CD4-positive, alpha-beta T cell (primary cell): ENCODE measurements at regions not wholly inside any gene's neighbourhood (a gene's known extent, or its start where the extent isn't known, plus 50 kb on each side); places are given as distances from the start of the nearest gene placed in this dataset.

ENCODE experiments used
- ATAC-seq: fragments of 200-7000 bp; cut with Tn5 transposase; one replicate; pipeline ENCODE4 v1.10.0; 2022; ENCODE audit warnings: mild to moderate bottlenecking; ENCODE audit not compliant: poor library complexity
- CTCF ChIA-PET: fragments of 350-600 bp; sonication (Branson Sonifier 250); formaldehyde crosslinking; loops from one replicate; lab custom pipeline; 2021; ENCODE audit warnings: antibody characterized with exemption, inconsistent platforms; lab: Charles Lee
- POLR2A ChIA-PET: fragments of 350-600 bp; sonication (Branson Sonifier 250); formaldehyde crosslinking; loops from one replicate; lab custom pipeline; 2021; ENCODE audit warnings: antibody characterized with exemption, inconsistent platforms; lab: Charles Lee
- DNase-seq, 14 experiments: peaks; one replicate each; pipeline ENCODE4 v3.0.0-alpha.2; 2013 to 2020; ENCODE audit warnings: mixed read lengths in 2 of 14
- H3K27ac ChIP-seq, 2 donors: one replicate each; pipeline versions ENCODE4 v1.5.1 to v1.7.0; 2013; ENCODE audit warnings: low read length in 2 of 2, low read depth in 1 of 2, mild to moderate bottlenecking in 1 of 2
- H3K27me3 ChIP-seq, 2 experiments: 1 replicate in 1 of 2; 2 replicates in 1 of 2; pipeline versions ENCODE4 v1.6.1 to v1.7.0; 2013; ENCODE audit warnings: low read length in 2 of 2, control low read depth in 1 of 2, mild to moderate bottlenecking in 1 of 2, moderate library complexity in 1 of 2; ENCODE audit not compliant: insufficient read depth in 2 of 2, control insufficient read depth in 1 of 2
- H3K36me3 ChIP-seq: one replicate; pipeline ENCODE4 v1.6.1; 2013; ENCODE audit warnings: low read length, control low read depth; ENCODE audit not compliant: insufficient read depth
- H3K4me1 ChIP-seq: one replicate; pipeline ENCODE4 v1.6.1; 2013; ENCODE audit warnings: low read length, control low read depth; ENCODE audit not compliant: insufficient read depth
- H3K4me3 ChIP-seq: one replicate; pipeline ENCODE4 v1.5.1; 2013; ENCODE audit warnings: mild to moderate bottlenecking, low read length, moderate library complexity
- H3K9me3 ChIP-seq, 2 experiments: 1 replicate in 1 of 2; 2 replicates in 1 of 2; pipeline versions ENCODE4 v1.6.1 to v1.7.0; 2013; ENCODE audit warnings: low read length in 2 of 2, mild to moderate bottlenecking in 2 of 2, control low read depth in 1 of 2, moderate library complexity in 1 of 2; ENCODE audit not compliant: control insufficient read depth in 1 of 2, insufficient read depth in 1 of 2
- H3K27ac Mint-ChIP-seq: one replicate; pipeline ENCODE4 v1.8.0; 2020; ENCODE audit warnings: mixed read lengths
- H3K27me3 Mint-ChIP-seq: one replicate; pipeline ENCODE4 v1.8.0; 2021; ENCODE audit warnings: mixed read lengths
- H3K36me3 Mint-ChIP-seq: one replicate; pipeline ENCODE4 v1.8.0; 2021; ENCODE audit warnings: low read depth, mixed read lengths
- H3K4me1 Mint-ChIP-seq: one replicate; pipeline ENCODE4 v1.8.0; 2021; ENCODE audit warnings: low read depth, mixed read lengths
- H3K4me3 Mint-ChIP-seq: one replicate; pipeline ENCODE4 v1.8.0; 2020; ENCODE audit warnings: mild to moderate bottlenecking, mixed read lengths
- H3K9me3 Mint-ChIP-seq: one replicate; pipeline ENCODE4 v1.8.0; 2020; ENCODE audit warnings: mixed read lengths
- CTCF ChIP-seq: fragments of 200-600 bp; IDR thresholded peaks from one replicate; pipeline ENCODE4 v1.8.0; 2022; ENCODE audit warnings: antibody characterized with exemption, mild to moderate bottlenecking
- intact Hi-C, 2 experiments: fragments of 100-400 bp; cut with DNase I in 1 of 2; cut with micrococcal nuclease in 1 of 2; formaldehyde crosslinking; loops; one replicate each; pipeline versions ENCODE4 v1.15.1 to v1.9.0; 2023 to 2025; cut with DNase I, micrococcal nuclease

GRCh38 chr11:94694309-94695060 is 73.7 kb upstream of the AMOTL1 start:
- ChIA-PET CTCF (no interaction called here), POLR2A (no interaction called here)
- DNase-seq (no peak), ATAC-seq (no peak)
- Histone ChIP-seq H3K9me3 (no peaks in the 10 kb centered on the region), H3K36me3 (no peaks in the 10 kb centered on the region), H3K27ac (no peak overlapping the region), H3K4me1 (no peaks in the 10 kb centered on the region), H3K27me3 (peaks cover 0 to 4% of the 10 kb centered on the region in 2 experiments), H3K4me3 (no peak overlapping the region)
- intact Hi-C loops = no loop called here
- TF ChIP-seq CTCF = no peak
- Mint-ChIP-seq H3K9me3 (no peaks in the 10 kb centered on the region), H3K4me1 (no peaks in the 10 kb centered on the region), H3K4me3 (no peak overlapping the region), H3K36me3 (no peaks in the 10 kb centered on the region), H3K27me3 (peaks cover 27% of the 10 kb centered on the region), H3K27ac (no peak overlapping the region)

DNA sequence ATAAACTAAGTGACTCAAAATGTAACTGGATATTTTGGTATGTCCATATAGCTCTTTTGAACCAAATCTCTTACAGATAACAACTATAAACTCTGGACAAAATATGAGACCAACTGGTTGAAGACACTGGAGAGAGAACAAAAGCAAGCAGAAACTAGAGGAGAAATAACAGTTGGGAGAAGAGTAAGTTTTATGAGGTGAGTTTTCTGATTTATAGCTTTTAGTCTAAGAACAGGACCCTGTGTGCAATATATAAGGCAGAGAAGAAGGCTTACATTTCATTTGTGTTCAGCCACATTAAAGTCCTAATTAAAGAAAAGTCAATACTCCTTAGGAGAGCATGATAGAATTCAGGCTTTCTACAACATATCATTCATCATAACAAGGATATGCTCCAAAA is 71.0 kb upstream of the AMOTL1 start:
- DNase-seq (no peak), ATAC-seq (no peak)
- intact Hi-C loops = no loop called here
- H3K27ac Mint-ChIP-seq = no peak overlapping the region
- no peak for TF ChIP-seq CTCF
- no peaks in the 10 kb centered on the region for H3K9me3 ChIP-seq
- H3K4me3 ChIP-seq = no peak overlapping the region
- H3K36me3 Mint-ChIP-seq = no peaks in the 10 kb centered on the region
- no peak overlapping the region for H3K27ac ChIP-seq
- H3K4me1 Mint-ChIP-seq = no peaks in the 10 kb centered on the region
- H3K36me3 ChIP-seq = no peaks in the 10 kb centered on the region
- no peaks in the 10 kb centered on the region for H3K4me1 ChIP-seq
- H3K27me3 ChIP-seq = peaks cover 0 to 4% of the 10 kb centered on the region in 2 experiments
- ChIA-PET CTCF (no interaction called here), POLR2A (no interaction called here)
- H3K9me3 Mint-ChIP-seq = no peaks in the 10 kb centered on the region
- peaks cover 31% of the 10 kb centered on the region for H3K27me3 Mint-ChIP-seq
- no peak overlapping the region for H3K4me3 Mint-ChIP-seq

- Mint-ChIP-seq H3K27me3 (peaks cover 15% of the 10 kb centered on the region), H3K36me3 (no peaks in the 10 kb centered on the region), H3K4me3 (no peak overlapping the region), H3K9me3 (no peaks in the 10 kb centered on the region), H3K27ac (no peak overlapping the region), H3K4me1 (no peaks in the 10 kb centered on the region)
- H3K4me3 ChIP-seq = no peak overlapping the region
- no peaks in the 10 kb centered on the region for H3K36me3 ChIP-seq
- no peak for TF ChIP-seq CTCF
- ChIA-PET CTCF (no interaction called here), POLR2A (no interaction called here)
- H3K27ac ChIP-seq = no peak overlapping the region
- H3K27me3 ChIP-seq = peaks cover 0 to 4% of the 10 kb centered on the region in 2 experiments
- ATAC-seq = no peak
- no peaks in the 10 kb centered on the region for H3K9me3 ChIP-seq
- intact Hi-C loops = no loop called here
- DNase-seq = no peak
- H3K4me1 ChIP-seq = no peaks in the 10 kb centered on the region
These were observed 67.5 kb upstream of the AMOTL1 start for GRCh38 chr11:94700622-94701021.
